PC-9 (cell line): ENCODE measurements at regions not wholly inside any gene's neighbourhood (a gene's known extent, or its start where the extent isn't known, plus 50 kb on each side); places are given as distances from the start of the nearest gene placed in this dataset.
A peak's percentile ranks its signal among the peaks of the same experiment; 100 is the strongest.

Source experiments
- BruUV-seq: library from RNA; stranded (reverse); fragments of 400-500 nt; replicated peaks from 2 replicates; lab custom pipeline; 2021; lab: Mats Ljungman, UMichigan
- CTCF ChIA-PET: fragments of 300-600 bp; sonication (Branson Sonifier 250); formaldehyde crosslinking; loops from one replicate; lab custom pipeline; 2022; ENCODE audit warnings: antibody characterized with exemption; lab: Charles Lee
- POLR2A ChIA-PET: fragments of 300-600 bp; sonication (Branson Sonifier 250); formaldehyde crosslinking; loops from one replicate; lab custom pipeline; 2022; ENCODE audit warnings: antibody characterized with exemption; ENCODE audit not compliant: unreplicated experiment; lab: Charles Lee
- DNase-seq, 2 experiments: peaks; one replicate each; pipeline versions ENCODE4 v3.0.0 to v3.0.0-alpha.2; 2015 to 2022; ENCODE audit warnings: mixed read lengths in 1 of 2
- H2AFZ ChIP-seq: fragments of 200-600 bp; sonication (generic); 2 replicates; pipeline ENCODE4 v1.8.1; 2017; ENCODE audit warnings: antibody characterized with exemption
- H3F3A ChIP-seq: fragments of 200-600 bp; sonication (generic); 2 replicates; pipeline ENCODE4 v1.8.1; 2017; ENCODE audit warnings: antibody characterized with exemption, mild to moderate bottlenecking, low read depth; ENCODE audit not compliant: insufficient read depth
- H3K27ac ChIP-seq: fragments of 200-600 bp; sonication (generic); 2 replicates; pipeline ENCODE4 v1.6.1; 2016; ENCODE audit warnings: mixed run types
- H3K27me3 ChIP-seq: fragments of 200-600 bp; sonication (generic); 2 replicates; pipeline ENCODE4 v1.6.1; 2016; ENCODE audit warnings: low read depth, mixed run types; ENCODE audit not compliant: insufficient read depth
- H3K36me3 ChIP-seq: fragments of 200-600 bp; sonication (generic); 2 replicates; pipeline ENCODE4 v1.6.1; 2016; ENCODE audit warnings: low read depth, mixed run types
- H3K4me1 ChIP-seq: fragments of 200-600 bp; sonication (generic); replicated peaks from 2 replicates; pipeline ENCODE4 v1.6.1; 2016; ENCODE audit warnings: mixed run types; ENCODE audit not compliant: insufficient read depth
- H3K4me2 ChIP-seq: fragments of 200-600 bp; sonication (generic); 2 replicates; pipeline ENCODE4 v1.6.1; 2017; ENCODE audit warnings: mixed run types
- H3K4me3 ChIP-seq: fragments of 200-600 bp; sonication (generic); 2 replicates; pipeline ENCODE4 v1.6.1; 2016; ENCODE audit warnings: mixed run types
- H3K79me2 ChIP-seq: fragments of 200-600 bp; sonication (generic); 2 replicates; pipeline ENCODE4 v1.6.1; 2017; ENCODE audit warnings: low read depth, mixed run types
- H3K9me2 ChIP-seq: fragments of 200-600 bp; sonication (generic); 2 replicates; pipeline ENCODE4 v1.8.1; 2017; ENCODE audit warnings: mild to moderate bottlenecking; ENCODE audit not compliant: insufficient read depth
- H3K9me3 ChIP-seq: fragments of 200-600 bp; sonication (generic); 2 replicates; pipeline ENCODE4 v1.8.1; 2016; ENCODE audit warnings: low read depth; ENCODE audit not compliant: insufficient read depth
- H4K20me1 ChIP-seq: fragments of 200-600 bp; sonication (generic); 2 replicates; pipeline ENCODE4 v1.8.1; 2017; ENCODE audit not compliant: insufficient read depth
- EZH2 ChIP-seq: fragments of 200-600 bp; sonication (generic); IDR thresholded peaks from 2 replicates; pipeline ENCODE4 v1.8.0; 2017; ENCODE audit warnings: antibody characterized with exemption, low read depth
- intact Hi-C: fragments of 100-400 bp; cut with micrococcal nuclease; formaldehyde crosslinking; loops from one replicate; pipeline ENCODE4 v1.10.0; 2022; ENCODE audit not compliant: unreplicated experiment
- TF ChIP-seq, protein P1 (sequence below): fragments of 200-600 bp; sonication (generic); conservative IDR thresholded peaks from 2 replicates; pipeline ENCODE4 v1.6.1; 2017; ENCODE audit warnings: mixed run types, antibody characterized with exemption, mild to moderate bottlenecking, moderate library complexity

GRCh38 chr4:62360156-62360545 lies 1160.0 kb downstream of the ADGRL3 start:
- H3K4me1 ChIP-seq: no peaks in the 10 kb centered on the region
- no TSS peak for BruUV-seq
- no peak overlapping the region for H3K4me3 ChIP-seq
- POLR2A ChIA-PET: no interaction called here
- no peaks in the 10 kb centered on the region for H3K9me2 ChIP-seq
- H3K4me2 ChIP-seq: no peak overlapping the region
- no peaks in the 10 kb centered on the region for H3K9me3 ChIP-seq
- H2AFZ ChIP-seq: no peak overlapping the region
- no peaks in the 10 kb centered on the region for H3K36me3 ChIP-seq
- H3K27me3 ChIP-seq: no peaks in the 10 kb centered on the region
- no peaks in the 10 kb centered on the region for H4K20me1 ChIP-seq
- no peak overlapping the region for H3K27ac ChIP-seq
- intact Hi-C loops: no loop called here
- TF ChIP-seq EZH2: no peak
- TF ChIP-seq, protein P1, sequence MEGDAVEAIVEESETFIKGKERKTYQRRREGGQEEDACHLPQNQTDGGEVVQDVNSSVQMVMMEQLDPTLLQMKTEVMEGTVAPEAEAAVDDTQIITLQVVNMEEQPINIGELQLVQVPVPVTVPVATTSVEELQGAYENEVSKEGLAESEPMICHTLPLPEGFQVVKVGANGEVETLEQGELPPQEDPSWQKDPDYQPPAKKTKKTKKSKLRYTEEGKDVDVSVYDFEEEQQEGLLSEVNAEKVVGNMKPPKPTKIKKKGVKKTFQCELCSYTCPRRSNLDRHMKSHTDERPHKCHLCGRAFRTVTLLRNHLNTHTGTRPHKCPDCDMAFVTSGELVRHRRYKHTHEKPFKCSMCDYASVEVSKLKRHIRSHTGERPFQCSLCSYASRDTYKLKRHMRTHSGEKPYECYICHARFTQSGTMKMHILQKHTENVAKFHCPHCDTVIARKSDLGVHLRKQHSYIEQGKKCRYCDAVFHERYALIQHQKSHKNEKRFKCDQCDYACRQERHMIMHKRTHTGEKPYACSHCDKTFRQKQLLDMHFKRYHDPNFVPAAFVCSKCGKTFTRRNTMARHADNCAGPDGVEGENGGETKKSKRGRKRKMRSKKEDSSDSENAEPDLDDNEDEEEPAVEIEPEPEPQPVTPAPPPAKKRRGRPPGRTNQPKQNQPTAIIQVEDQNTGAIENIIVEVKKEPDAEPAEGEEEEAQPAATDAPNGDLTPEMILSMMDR: no peak
- CTCF ChIA-PET: no interaction called here
- no peaks in the 10 kb centered on the region for H3K79me2 ChIP-seq
- DNase-seq: peak in 1 of 2 experiments; percentile 6
- no peaks in the 10 kb centered on the region for H3F3A ChIP-seq

GRCh38 chr4:62359441-62360155 lies 1159.5 kb downstream of the ADGRL3 start:
- no peak overlapping the region for H3K4me3 ChIP-seq

GRCh38 chr4:62344915-62345314 lies 1144.8 kb downstream of the ADGRL3 start:
- Histone ChIP-seq H3K27me3 (no peaks in the 10 kb centered on the region), H4K20me1 (no peaks in the 10 kb centered on the region), H3F3A (no peaks in the 10 kb centered on the region), H3K4me1 (no peaks in the 10 kb centered on the region), H3K4me2 (no peak overlapping the region), H3K27ac (no peak overlapping the region), H3K9me2 (no peaks in the 10 kb centered on the region), H3K36me3 (no peaks in the 10 kb centered on the region), H3K79me2 (no peaks in the 10 kb centered on the region), H3K4me3 (no peak overlapping the region), H3K9me3 (no peaks in the 10 kb centered on the region), H2AFZ (no peak overlapping the region)
- BruUV-seq: no TSS peak
- no peak for DNase-seq
- intact Hi-C loops: no loop called here
- ChIA-PET POLR2A (no interaction called here), CTCF (no interaction called here)
- TF ChIP-seq, protein P1: no peak
- TF ChIP-seq EZH2: no peak

More at GRCh38 chr4:62359441-62360155, 1159.5 kb downstream of the ADGRL3 start:
- TF ChIP-seq, protein P1: no peak
- TF ChIP-seq EZH2: no peak
- Histone ChIP-seq H4K20me1 (no peaks in the 10 kb centered on the region), H3F3A (no peaks in the 10 kb centered on the region), H2AFZ (no peak overlapping the region), H3K27ac (no peak overlapping the region), H3K4me1 (no peaks in the 10 kb centered on the region), H3K9me2 (no peaks in the 10 kb centered on the region), H3K79me2 (no peaks in the 10 kb centered on the region), H3K27me3 (no peaks in the 10 kb centered on the region), H3K4me2 (no peak overlapping the region), H3K9me3 (no peaks in the 10 kb centered on the region), H3K36me3 (no peaks in the 10 kb centered on the region)
- intact Hi-C loops: no loop called here
- CTCF ChIA-PET: no interaction called here
- no TSS peak for BruUV-seq
- DNase-seq: no peak
- POLR2A ChIA-PET: no interaction called here
